MM.1S (cell line): ENCODE measurements at regions not wholly inside any gene's neighbourhood (a gene's known extent, or its start where the extent isn't known, plus 50 kb on each side); places are given as distances from the start of the nearest gene placed in this dataset.
"Not testable (repeated sequence)": the region's sequence is repeated elsewhere in the genome, so short reads cannot be mapped to it uniquely, and the experiment has no call there.

Source experiments
- EZH2 ChIP-seq: fragments of 300-600 bp; sonication (generic); optimal IDR thresholded peaks from 2 replicates; pipeline ENCODE3; 2017; ENCODE audit warnings: low read depth, mild to moderate bottlenecking, antibody characterized with exemption, low read length, mixed read lengths
- TF ChIP-seq, protein P1 (sequence below): fragments of 300-600 bp; sonication (generic); IDR thresholded peaks from 2 replicates; pipeline ENCODE4 v1.5.1; 2016; ENCODE audit warnings: antibody characterized with exemption, low read length, mixed read lengths

DNA sequence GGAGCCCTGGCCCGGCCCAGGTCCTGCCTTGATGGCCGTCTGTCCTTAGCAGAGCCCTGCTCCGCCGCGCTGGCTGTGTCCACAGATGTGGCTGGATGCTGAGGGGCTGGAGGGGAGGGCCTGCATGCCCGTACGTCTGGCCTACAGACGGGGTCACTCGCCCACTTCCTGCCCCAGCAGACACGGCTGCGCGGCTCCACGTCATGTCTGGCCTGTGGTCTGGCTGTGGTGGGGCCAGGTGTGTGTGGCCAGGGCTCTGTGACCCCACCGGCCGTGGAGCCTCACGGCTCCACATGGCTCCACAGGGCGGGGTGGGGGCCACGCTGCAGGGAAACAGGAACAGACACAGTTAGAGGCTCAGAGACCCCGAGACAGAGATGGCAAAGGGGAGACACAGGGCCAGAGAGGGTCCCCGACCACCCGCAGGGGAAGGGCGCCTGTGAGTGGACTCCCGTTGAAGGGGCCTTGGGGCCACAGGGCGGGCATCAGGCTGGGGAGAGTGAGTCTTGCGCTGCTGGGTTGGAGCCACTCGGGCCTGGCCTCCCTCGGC is 65.5 kb downstream of the TMEM121 start:
- TF ChIP-seq, protein P1, sequence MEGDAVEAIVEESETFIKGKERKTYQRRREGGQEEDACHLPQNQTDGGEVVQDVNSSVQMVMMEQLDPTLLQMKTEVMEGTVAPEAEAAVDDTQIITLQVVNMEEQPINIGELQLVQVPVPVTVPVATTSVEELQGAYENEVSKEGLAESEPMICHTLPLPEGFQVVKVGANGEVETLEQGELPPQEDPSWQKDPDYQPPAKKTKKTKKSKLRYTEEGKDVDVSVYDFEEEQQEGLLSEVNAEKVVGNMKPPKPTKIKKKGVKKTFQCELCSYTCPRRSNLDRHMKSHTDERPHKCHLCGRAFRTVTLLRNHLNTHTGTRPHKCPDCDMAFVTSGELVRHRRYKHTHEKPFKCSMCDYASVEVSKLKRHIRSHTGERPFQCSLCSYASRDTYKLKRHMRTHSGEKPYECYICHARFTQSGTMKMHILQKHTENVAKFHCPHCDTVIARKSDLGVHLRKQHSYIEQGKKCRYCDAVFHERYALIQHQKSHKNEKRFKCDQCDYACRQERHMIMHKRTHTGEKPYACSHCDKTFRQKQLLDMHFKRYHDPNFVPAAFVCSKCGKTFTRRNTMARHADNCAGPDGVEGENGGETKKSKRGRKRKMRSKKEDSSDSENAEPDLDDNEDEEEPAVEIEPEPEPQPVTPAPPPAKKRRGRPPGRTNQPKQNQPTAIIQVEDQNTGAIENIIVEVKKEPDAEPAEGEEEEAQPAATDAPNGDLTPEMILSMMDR = not testable (repeated sequence)
- TF ChIP-seq EZH2 = not testable (repeated sequence)
